Stomach smooth muscle (tissue), 2 donors: ENCODE measurements at regions not wholly inside any gene's neighbourhood (a gene's known extent, or its start where the extent isn't known, plus 50 kb on each side); places are given as distances from the start of the nearest gene placed in this dataset.

Experiments
- H3K27ac ChIP-seq: one replicate; pipeline ENCODE4 v1.7.0; 2013; ENCODE audit warnings: mild to moderate bottlenecking, low read length, inconsistent platforms
- H3K27me3 ChIP-seq, 2 donors: one replicate each; pipeline ENCODE4 v1.7.0; 2013; ENCODE audit warnings: low read length in 2 of 2; ENCODE audit not compliant: insufficient read depth in 2 of 2, control insufficient read depth in 1 of 2
- H3K36me3 ChIP-seq, 2 donors: one replicate each; pipeline ENCODE4 v1.7.0; 2013; ENCODE audit warnings: low read length in 2 of 2; ENCODE audit not compliant: control insufficient read depth in 2 of 2, insufficient read depth in 2 of 2
- H3K4me1 ChIP-seq: one replicate; pipeline ENCODE4 v1.7.0; 2013; ENCODE audit warnings: low read length; ENCODE audit not compliant: control insufficient read depth, insufficient read depth
- H3K4me3 ChIP-seq, 2 donors: one replicate each; pipeline ENCODE4 v1.7.0; 2013; ENCODE audit warnings: low read length in 2 of 2
- H3K9ac ChIP-seq, 2 donors: one replicate each; pipeline ENCODE4 v1.7.0; 2013; ENCODE audit warnings: low read length in 2 of 2, mild to moderate bottlenecking in 1 of 2
- H3K9me3 ChIP-seq, 2 donors: one replicate each; pipeline ENCODE4 v1.7.0; 2013; ENCODE audit warnings: low read length in 2 of 2; ENCODE audit not compliant: control insufficient read depth in 2 of 2
- donor health status: healthy.
- donor health status: Pancreatic carcinoma.

DNA sequence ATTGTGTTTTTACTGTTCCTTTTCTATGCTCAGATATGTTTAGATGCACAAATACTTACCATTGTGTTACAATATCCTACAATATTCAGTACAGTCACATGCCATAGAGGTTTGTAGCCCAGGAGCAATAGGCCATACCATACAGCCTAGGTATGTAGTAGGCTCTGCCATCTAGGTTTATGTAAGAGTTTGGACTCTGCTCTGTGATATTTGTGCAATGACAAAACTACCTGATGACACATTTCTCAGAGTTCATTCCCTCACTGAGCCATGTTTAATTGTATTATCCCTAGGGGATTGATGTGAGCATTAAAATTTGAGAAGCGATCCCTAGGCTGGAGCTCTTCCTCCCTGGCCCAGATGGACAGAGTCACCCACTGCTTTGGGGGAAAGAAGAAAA, 270.0 kb upstream of the PROK2 start:
- Histone ChIP-seq H3K27me3 (no peaks in the 10 kb centered on the region), H3K9ac (no peak overlapping the region), H3K9me3 (no peaks in the 10 kb centered on the region), H3K27ac (no peak overlapping the region), H3K36me3 (no peaks in the 10 kb centered on the region), H3K4me3 (no peak overlapping the region), H3K4me1 (no peaks in the 10 kb centered on the region)

DNA sequence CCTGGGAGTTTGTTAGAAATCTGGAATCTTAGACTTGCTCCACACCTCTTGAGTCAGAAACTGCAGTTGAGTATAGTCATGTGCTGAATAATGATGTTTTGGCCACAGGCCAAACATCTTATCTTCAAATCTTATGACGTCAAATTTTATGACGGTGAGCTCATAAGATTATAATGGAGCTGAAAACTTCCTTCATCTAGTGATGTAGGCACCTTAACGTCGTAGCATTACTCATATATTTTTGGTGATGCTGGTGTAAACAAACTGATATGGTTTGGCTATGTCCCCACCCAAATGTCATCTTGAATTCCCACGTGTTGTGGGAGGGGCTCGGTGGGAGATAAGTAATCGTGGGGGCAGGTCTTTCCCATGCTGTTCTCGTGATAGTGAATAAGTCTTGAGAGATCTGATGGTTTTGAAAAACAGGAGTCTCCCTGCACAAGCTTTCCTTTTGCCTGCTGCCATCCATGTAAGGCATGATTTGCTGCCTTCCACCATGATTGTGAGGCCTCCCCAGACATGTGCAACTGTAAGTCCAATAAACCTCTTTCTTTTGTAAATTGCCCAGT, 268.0 kb upstream of the PROK2 start:
- Histone ChIP-seq H3K9ac (no peak overlapping the region), H3K27me3 (no peaks in the 10 kb centered on the region), H3K27ac (no peak overlapping the region), H3K36me3 (no peaks in the 10 kb centered on the region), H3K4me1 (no peaks in the 10 kb centered on the region), H3K9me3 (no peaks in the 10 kb centered on the region), H3K4me3 (no peak overlapping the region)

DNA sequence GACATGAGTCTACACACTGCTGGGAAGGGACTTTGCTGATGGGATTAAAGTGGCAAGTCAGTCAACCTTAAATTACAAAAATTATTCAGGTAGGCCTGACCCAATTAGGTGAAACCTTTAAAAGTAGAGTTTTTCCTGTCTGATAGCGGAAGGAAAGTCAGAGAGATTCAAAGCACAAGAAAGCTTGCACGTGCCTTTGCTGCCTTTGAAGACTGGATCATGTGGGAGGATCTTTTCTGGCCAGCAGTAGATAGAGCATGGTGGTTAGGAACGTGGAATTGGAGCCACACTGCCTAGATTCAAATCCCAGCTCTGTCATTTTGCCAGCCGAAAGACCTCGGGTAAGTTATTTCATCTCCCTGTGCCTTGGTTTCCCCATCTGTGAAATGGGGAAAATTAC, 265.8 kb upstream of the PROK2 start:
- Histone ChIP-seq H3K27ac (no peak overlapping the region), H3K27me3 (no peaks in the 10 kb centered on the region), H3K4me3 (no peak overlapping the region), H3K4me1 (no peaks in the 10 kb centered on the region), H3K9me3 (no peaks in the 10 kb centered on the region), H3K9ac (no peak overlapping the region), H3K36me3 (no peaks in the 10 kb centered on the region)

DNA sequence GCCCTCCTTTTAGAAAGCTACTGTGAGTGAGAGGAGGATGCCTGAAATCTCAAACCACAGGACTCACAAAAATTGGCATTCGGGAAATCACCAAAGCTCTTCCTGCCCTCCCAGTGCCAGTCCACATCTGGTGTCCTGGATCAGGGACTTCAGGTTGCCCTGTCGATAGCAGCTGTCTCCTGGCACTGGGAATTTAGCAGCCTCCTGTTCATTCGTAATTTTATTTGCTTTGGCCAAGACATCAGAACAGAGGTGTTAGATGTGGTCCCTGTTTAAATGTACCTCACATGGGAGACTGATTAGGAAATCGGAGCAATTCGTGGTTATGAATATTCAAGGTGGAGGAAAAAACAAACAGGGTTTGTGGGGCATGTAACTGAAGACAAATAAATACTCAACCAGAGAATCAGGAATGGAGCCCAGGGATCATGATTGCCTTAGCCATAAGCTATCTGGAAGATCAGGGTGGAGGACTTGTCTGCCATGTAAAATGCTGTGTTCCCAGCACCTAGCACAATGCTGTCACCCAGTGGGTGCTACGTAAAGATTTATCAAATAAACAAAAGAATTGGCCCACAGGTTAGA, 265.2 kb upstream of the PROK2 start:
- no peaks in the 10 kb centered on the region for H3K36me3 ChIP-seq
- H3K9me3 ChIP-seq, result no peaks in the 10 kb centered on the region
- no peak overlapping the region for H3K4me3 ChIP-seq
- H3K27ac ChIP-seq, result no peak overlapping the region
- no peaks in the 10 kb centered on the region for H3K4me1 ChIP-seq
- no peaks in the 10 kb centered on the region for H3K27me3 ChIP-seq
- H3K9ac ChIP-seq, result no peak overlapping the region

DNA sequence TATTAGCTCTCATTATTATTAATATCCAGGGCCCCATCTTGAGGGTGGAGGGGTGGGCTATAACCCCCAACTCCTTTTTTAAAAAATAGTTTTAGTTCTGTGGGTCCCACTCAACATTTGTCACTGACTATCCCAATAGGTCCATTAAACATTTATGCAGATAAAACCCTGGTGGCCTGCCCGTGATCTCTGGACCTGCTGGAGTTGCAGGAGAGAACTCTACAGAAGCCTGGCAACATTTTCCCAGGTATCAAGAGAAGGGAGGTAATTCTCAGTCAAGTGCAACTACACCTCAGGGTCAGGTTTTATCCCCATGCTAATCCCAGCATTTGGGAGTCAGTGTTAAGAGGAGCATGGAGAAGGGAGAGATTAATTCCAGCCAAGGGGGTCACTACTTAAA, 264.4 kb upstream of the PROK2 start:
- Histone ChIP-seq H3K27ac (no peak overlapping the region), H3K9ac (no peak overlapping the region)

DNA sequence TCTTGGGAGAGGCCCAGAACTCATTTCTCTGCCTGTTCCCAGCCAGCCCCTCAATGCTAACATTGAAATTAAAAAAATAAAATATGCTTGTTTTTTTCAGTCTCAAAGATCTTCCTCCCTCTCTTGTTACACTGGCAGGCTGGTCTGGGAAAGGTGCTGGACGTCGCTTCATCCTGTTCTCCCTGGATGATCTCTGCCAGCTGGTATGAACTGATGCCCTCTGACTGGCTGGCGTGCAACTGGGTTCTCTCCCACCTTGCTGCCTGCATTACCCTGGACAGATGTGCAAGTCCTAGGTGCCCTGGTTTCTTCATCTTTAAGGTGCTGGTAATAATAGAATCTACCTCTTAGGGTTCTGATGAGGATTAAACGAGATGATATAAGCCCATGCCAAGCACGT, 263.9 kb upstream of the PROK2 start:
- H3K27ac ChIP-seq, result no peak overlapping the region

More for the DNA sequence above, 264.4 kb upstream of the PROK2 start:
- H3K4me3 ChIP-seq, result no peak overlapping the region
- no peaks in the 10 kb centered on the region for H3K9me3 ChIP-seq
- H3K4me1 ChIP-seq, result no peaks in the 10 kb centered on the region
- H3K27me3 ChIP-seq, result no peaks in the 10 kb centered on the region
- H3K36me3 ChIP-seq, result no peaks in the 10 kb centered on the region

DNA sequence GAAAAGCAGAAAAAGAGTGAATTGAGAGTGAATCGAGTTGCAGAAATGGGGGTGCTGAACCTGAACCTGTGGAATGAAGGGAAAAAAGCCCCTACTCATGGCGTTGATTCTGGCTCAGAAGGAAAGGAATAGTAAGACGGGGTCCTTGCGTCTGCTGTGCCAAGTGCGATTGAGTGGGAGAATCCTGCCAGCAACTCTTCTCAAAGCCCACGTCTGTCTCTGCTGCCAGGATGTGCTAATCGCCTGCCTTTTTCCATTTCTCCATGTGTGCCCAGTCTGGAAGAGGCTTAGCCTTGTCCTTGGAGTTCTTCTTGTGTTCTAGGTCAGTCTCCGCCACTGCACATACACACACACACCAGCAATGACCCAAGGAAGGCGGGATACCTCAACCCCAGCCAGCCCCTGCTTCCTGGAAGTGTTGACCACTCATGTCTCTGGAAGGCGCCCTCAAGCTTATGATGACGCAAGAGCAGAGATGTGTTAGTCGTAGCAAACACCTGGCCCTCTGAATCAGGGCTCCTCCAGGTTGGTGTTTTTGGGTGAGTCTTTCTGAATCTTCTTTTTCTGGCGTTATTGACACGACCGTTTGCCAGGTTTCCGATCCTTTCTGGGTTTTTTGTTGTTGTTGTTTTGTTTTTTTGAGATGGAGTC, 262.4 kb upstream of the PROK2 start:
- no peaks in the 10 kb centered on the region for H3K27me3 ChIP-seq
- no peaks in the 10 kb centered on the region for H3K36me3 ChIP-seq
- H3K9me3 ChIP-seq, result no peaks in the 10 kb centered on the region
- H3K4me1 ChIP-seq, result peaks cover 5% of the 10 kb centered on the region
- no peak overlapping the region for H3K4me3 ChIP-seq
- H3K27ac ChIP-seq, result no peak overlapping the region
- no peak overlapping the region for H3K9ac ChIP-seq

More for the DNA sequence above, 263.9 kb upstream of the PROK2 start:
- Histone ChIP-seq H3K27me3 (no peaks in the 10 kb centered on the region), H3K9ac (no peak overlapping the region), H3K9me3 (no peaks in the 10 kb centered on the region), H3K4me3 (no peak overlapping the region), H3K4me1 (no peaks in the 10 kb centered on the region), H3K36me3 (no peaks in the 10 kb centered on the region)

DNA sequence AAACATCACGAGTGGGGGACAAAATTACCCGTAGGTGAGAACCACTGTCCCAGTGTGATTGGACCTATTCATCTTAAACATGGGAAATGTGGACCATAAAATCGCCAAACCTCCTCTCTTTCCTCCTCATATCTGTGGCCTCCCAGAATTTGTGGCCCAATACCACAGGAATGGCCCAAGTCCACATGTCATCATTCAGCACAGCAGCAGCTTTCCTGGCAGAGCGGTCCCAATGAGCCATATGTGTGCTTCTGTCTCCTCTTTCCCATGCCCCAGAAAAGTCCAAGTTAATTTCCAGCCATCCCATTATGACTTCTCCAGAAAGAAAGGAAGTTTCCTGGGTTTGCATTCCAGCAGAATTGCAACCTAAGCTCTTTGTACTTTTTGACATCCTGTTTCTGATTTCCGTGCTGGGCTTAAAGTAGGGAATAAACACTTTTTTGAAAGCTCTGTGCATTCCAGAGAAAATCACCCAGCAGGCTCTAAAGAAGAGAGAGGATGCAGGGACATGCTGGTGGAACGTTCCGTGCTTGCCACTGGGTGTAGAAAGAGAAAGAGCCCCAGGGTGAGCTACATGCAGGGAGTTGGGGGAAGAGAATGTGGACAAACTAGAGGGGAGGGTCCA, 259.4 kb upstream of the PROK2 start:
- peaks cover 13% of the 10 kb centered on the region for H3K4me1 ChIP-seq
- no peaks in the 10 kb centered on the region for H3K27me3 ChIP-seq
- H3K9me3 ChIP-seq, result no peaks in the 10 kb centered on the region
- no peaks in the 10 kb centered on the region for H3K36me3 ChIP-seq
- no peak overlapping the region for H3K9ac ChIP-seq
- no peak overlapping the region for H3K27ac ChIP-seq
- no peak overlapping the region for H3K4me3 ChIP-seq

DNA sequence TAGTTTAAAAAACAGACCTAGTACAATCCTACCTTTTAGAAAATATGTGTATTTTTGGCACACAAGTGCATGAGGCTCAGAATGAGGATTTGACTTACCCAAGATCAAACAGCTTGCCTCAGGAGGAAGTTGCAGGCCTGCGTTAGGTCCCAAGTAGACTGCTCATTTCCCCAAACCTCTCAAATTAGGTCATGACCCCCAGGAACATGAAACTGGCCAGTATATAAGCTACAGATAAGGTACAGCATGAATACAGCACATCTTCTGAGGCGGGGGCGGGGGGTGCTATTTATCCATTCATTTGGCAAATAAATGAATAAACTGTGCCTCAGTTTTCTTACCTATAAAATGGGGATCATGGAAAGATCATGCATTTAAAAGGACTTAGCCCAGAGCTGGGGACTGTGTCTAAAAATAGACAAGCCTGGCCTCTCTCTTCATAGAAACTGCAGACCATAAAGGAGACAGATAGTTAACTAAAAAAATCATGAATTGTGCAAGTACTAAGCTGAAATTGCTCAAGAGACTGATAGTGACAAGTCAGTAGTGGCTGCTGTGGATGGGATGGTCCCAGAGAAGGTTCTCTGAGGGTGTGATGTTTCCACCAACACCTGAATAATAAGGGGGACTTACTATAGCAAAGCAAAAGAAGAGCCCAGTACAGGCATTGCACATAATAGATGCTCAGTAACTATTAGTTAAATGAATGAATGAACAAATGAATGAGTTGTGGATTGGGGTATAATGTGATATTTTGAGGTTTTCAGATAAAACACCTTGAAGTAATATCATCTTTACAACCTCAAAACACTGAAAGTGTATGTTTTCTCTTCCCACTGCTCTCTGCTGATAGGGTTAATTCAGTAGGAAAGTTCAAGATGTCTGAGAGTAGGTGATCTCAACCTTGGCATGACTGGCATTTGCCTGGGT, 258.5 kb upstream of the PROK2 start:
- Histone ChIP-seq H3K27ac (no peak overlapping the region), H3K9ac (no peak overlapping the region), H3K36me3 (no peaks in the 10 kb centered on the region), H3K27me3 (no peaks in the 10 kb centered on the region), H3K4me1 (peaks cover 13% of the 10 kb centered on the region), H3K4me3 (no peak overlapping the region), H3K9me3 (no peaks in the 10 kb centered on the region)

DNA sequence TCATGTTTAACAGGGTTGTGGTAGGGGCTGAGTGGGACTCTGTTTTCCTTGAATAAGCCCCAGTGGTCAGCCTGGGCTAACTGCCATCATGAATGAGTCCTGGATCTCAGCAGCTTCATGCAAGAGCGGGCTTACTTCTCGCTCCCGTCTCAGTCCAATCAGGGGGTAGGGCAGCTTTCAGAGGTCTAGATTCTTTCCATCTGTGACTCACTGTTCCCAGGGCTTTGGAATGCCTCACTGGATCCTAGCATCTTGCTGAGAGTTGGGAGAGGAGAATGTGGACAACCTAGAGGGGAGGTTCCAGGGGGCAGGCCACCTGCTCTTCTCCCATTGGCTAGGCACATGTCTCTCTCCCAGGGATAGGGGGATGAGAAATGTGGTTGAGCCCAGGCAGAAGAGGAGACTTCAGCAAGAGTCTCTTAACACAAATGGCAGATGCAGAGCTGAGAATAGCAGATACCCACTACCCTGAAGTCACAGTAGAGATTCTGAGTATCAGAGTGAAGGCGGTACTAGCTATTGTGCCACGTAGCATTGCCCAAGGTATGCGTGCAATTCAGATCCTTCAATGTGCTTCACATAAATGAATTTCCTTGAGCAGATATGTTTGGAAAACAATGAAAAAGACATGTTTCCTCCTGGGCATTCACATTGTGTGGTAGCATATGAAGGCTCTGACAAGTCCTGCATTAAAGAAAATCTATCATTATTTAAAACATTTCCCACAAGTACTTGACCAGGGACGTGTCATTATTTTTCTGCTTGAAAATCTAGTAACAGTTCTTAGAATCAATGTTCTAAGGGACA, 257.7 kb upstream of the PROK2 start:
- Histone ChIP-seq H3K27ac (no peak overlapping the region), H3K9ac (no peak overlapping the region), H3K9me3 (no peaks in the 10 kb centered on the region), H3K36me3 (no peaks in the 10 kb centered on the region), H3K4me1 (peaks cover 13% of the 10 kb centered on the region), H3K4me3 (no peak overlapping the region), H3K27me3 (no peaks in the 10 kb centered on the region)
